H9 (cell line): ENCODE measurements at regions not wholly inside any gene's neighbourhood (a gene's known extent, or its start where the extent isn't known, plus 50 kb on each side); places are given as distances from the start of the nearest gene placed in this dataset.

Experiments
- DNase-seq: peaks from one replicate; pipeline ENCODE4 v3.0.0-alpha.2; 2017
- H2AFZ ChIP-seq: one replicate; pipeline ENCODE4 v1.6.1; 2013; ENCODE audit warnings: mild to moderate bottlenecking, low read length, control low read depth, moderate library complexity
- H2AK5ac ChIP-seq: 2 replicates; pipeline ENCODE4 v1.6.1; 2013; ENCODE audit warnings: low read length, control low read depth, mixed read lengths; ENCODE audit not compliant: insufficient read length
- H2BK120ac ChIP-seq: one replicate; pipeline ENCODE4 v1.6.1; 2013; ENCODE audit warnings: low read depth, mild to moderate bottlenecking, low read length, control low read depth, inconsistent platforms; ENCODE audit not compliant: poor library complexity, severe bottlenecking
- H2BK12ac ChIP-seq: 2 replicates; pipeline ENCODE4 v1.6.1; 2013; ENCODE audit warnings: low read length, control low read depth, mixed read lengths, low read depth; ENCODE audit not compliant: insufficient read length
- H2BK15ac ChIP-seq: 2 replicates; pipeline ENCODE4 v1.6.1; 2013; ENCODE audit warnings: low read depth, low read length, control low read depth
- H2BK20ac ChIP-seq: one replicate; pipeline ENCODE4 v1.6.1; 2013; ENCODE audit warnings: low read depth, mild to moderate bottlenecking, low read length, control low read depth, inconsistent platforms; ENCODE audit not compliant: poor library complexity, severe bottlenecking
- H2BK5ac ChIP-seq: 2 replicates; pipeline ENCODE4 v1.6.1; 2013; ENCODE audit warnings: low read length, control low read depth, mixed read lengths; ENCODE audit not compliant: insufficient read length
- H3K14ac ChIP-seq: 2 replicates; pipeline ENCODE4 v1.6.1; 2013; ENCODE audit warnings: low read length, control low read depth; ENCODE audit not compliant: insufficient read depth
- H3K18ac ChIP-seq: 2 replicates; pipeline ENCODE4 v1.6.1; 2013; ENCODE audit warnings: low read depth, mild to moderate bottlenecking, mixed read lengths, low read length, control low read depth; ENCODE audit not compliant: insufficient read length
- H3K23ac ChIP-seq: 2 replicates; pipeline ENCODE4 v1.6.1; 2013; ENCODE audit warnings: low read length, control low read depth, mixed read lengths, low read depth; ENCODE audit not compliant: insufficient read length
- H3K23me2 ChIP-seq: 2 replicates; pipeline ENCODE4 v1.6.1; 2013; ENCODE audit warnings: low read depth, mild to moderate bottlenecking, mixed read lengths, low read length, control low read depth; ENCODE audit not compliant: insufficient read length, poor library complexity, severe bottlenecking
- H3K27ac ChIP-seq: 2 replicates; pipeline ENCODE4 v1.5.1; 2013; ENCODE audit warnings: low read length, control low read depth, mixed read lengths, low read depth; ENCODE audit not compliant: insufficient read length
- H3K27me3 ChIP-seq: 2 replicates; pipeline ENCODE4 v1.6.1; 2013; ENCODE audit warnings: low read length, control low read depth, inconsistent platforms; ENCODE audit not compliant: insufficient read depth
- H3K4ac ChIP-seq: 2 replicates; pipeline ENCODE4 v1.6.1; 2013; ENCODE audit warnings: low read depth, mild to moderate bottlenecking, control low read depth, inconsistent platforms, low read length, moderate library complexity
- H3K4me1 ChIP-seq: 2 replicates; pipeline ENCODE4 v1.6.1; 2013; ENCODE audit warnings: low read length, control low read depth, inconsistent platforms; ENCODE audit not compliant: insufficient read depth
- H3K4me2 ChIP-seq: 2 replicates; pipeline ENCODE4 v1.6.1; 2013; ENCODE audit warnings: low read length, control low read depth, mixed read lengths; ENCODE audit not compliant: insufficient read length, insufficient read depth
- H3K56ac ChIP-seq: 2 replicates; pipeline ENCODE4 v1.6.1; 2013; ENCODE audit warnings: low read depth, mild to moderate bottlenecking, mixed read lengths, low read length, control low read depth; ENCODE audit not compliant: insufficient read length
- H3K79me1 ChIP-seq: 2 replicates; pipeline ENCODE4 v1.6.1; 2013; ENCODE audit warnings: low read depth, mild to moderate bottlenecking, moderate library complexity, low read length, control low read depth, inconsistent platforms; ENCODE audit not compliant: insufficient read depth, poor library complexity, severe bottlenecking
- H3K79me2 ChIP-seq: 2 replicates; pipeline ENCODE4 v1.6.1; 2013; ENCODE audit warnings: low read length, control low read depth, inconsistent platforms; ENCODE audit not compliant: insufficient read depth
- H3K9ac ChIP-seq: 2 replicates; pipeline ENCODE4 v1.6.1; 2013; ENCODE audit warnings: low read length, control low read depth, mixed read lengths; ENCODE audit not compliant: insufficient read length; ENCODE audit errors: extremely low read depth
- H3K9me3 ChIP-seq: one replicate; pipeline ENCODE4 v1.6.1; 2013; ENCODE audit warnings: low read depth, low read length, inconsistent platforms; ENCODE audit not compliant: control insufficient read depth
- H3T11ph ChIP-seq: one replicate; pipeline ENCODE4 v1.6.1; 2013; ENCODE audit warnings: mild to moderate bottlenecking, low read length, control low read depth, inconsistent platforms
- H4K20me1 ChIP-seq: one replicate; pipeline ENCODE4 v1.6.1; 2013; ENCODE audit not compliant: control insufficient read depth, insufficient read length, insufficient read depth
- H4K5ac ChIP-seq: 2 replicates; pipeline ENCODE4 v1.6.1; 2013; ENCODE audit warnings: low read depth, mild to moderate bottlenecking, mixed read lengths, low read length, control low read depth; ENCODE audit not compliant: insufficient read length
- H4K8ac ChIP-seq: replicated peaks from 2 replicates; pipeline ENCODE4 v1.6.1; 2013; ENCODE audit warnings: low read length, control low read depth, mixed read lengths, low read depth; ENCODE audit not compliant: insufficient read length
- H4K91ac ChIP-seq: 2 replicates; pipeline ENCODE4 v1.6.1; 2013; ENCODE audit warnings: low read depth, mild to moderate bottlenecking, moderate library complexity, mixed read lengths, low read length, control low read depth; ENCODE audit not compliant: insufficient read length
- H3K27ac Mint-ChIP-seq, 3 experiments: 2 replicates in 2 of 3; 3 replicates in 1 of 3; pipeline ENCODE4 v1.8.0; 2020 to 2021; ENCODE audit warnings: mixed read lengths in 3 of 3, mild to moderate bottlenecking in 1 of 3, moderate library complexity in 1 of 3
- H3K27me3 Mint-ChIP-seq: 2 replicates; pipeline ENCODE4 v1.8.0; 2021; ENCODE audit warnings: low read depth, mild to moderate bottlenecking, moderate library complexity, mixed read lengths
- H3K36me3 Mint-ChIP-seq, 3 experiments: 2 replicates in 2 of 3; 3 replicates in 1 of 3; pipeline ENCODE4 v1.8.0; 2020 to 2021; ENCODE audit warnings: low read depth in 3 of 3, mixed read lengths in 3 of 3; ENCODE audit not compliant: insufficient read depth in 1 of 3
- H3K4me1 Mint-ChIP-seq, 2 experiments: 2 replicates each; pipeline ENCODE4 v1.8.0; 2020; ENCODE audit warnings: mixed read lengths in 2 of 2
- H3K4me3 Mint-ChIP-seq, 2 experiments: 2 replicates in 1 of 2; 3 replicates in 1 of 2; pipeline ENCODE4 v1.8.0; 2020 to 2021; ENCODE audit warnings: mild to moderate bottlenecking in 2 of 2, mixed read lengths in 2 of 2, moderate library complexity in 1 of 2
- H3K9me3 Mint-ChIP-seq, 2 experiments: 2 replicates in 1 of 2; 3 replicates in 1 of 2; pipeline ENCODE4 v1.8.0; 2020; ENCODE audit warnings: mild to moderate bottlenecking in 2 of 2, mixed read lengths in 2 of 2, moderate library complexity in 1 of 2
- CTCF ChIP-seq: fragments of 200-600 bp; sonication (generic); conservative IDR thresholded peaks from 3 replicates; pipeline ENCODE4 v1.8.0; 2021; ENCODE audit warnings: antibody characterized with exemption, mild to moderate bottlenecking
- WGBS: extraction: QIAGEN DNeasy Blood & Tissue Kit; methylation state at CpG from one replicate; pipeline ENCODE4 v1.1.7; 2013; ENCODE audit warnings: missing lambda C conversion rate, low lambda C conversion rate, mixed read lengths; ENCODE audit not compliant: insufficient read length; ENCODE audit errors: extremely low coverage; 5-methylcytosine and 5-hydroxymethylcytosine counted together

- Histone ChIP-seq H2BK5ac (no peak overlapping the region), H3K4me2 (no peak overlapping the region), H3K23ac (no peak overlapping the region), H3K4ac (no peak overlapping the region), H2BK15ac (no peak overlapping the region), H3K27me3 (no peaks in the 10 kb centered on the region), H3K4me1 (no peaks in the 10 kb centered on the region), H3K14ac (no peak overlapping the region), H4K20me1 (no peaks in the 10 kb centered on the region), H3K18ac (no peak overlapping the region), H3K9me3 (no peaks in the 10 kb centered on the region), H3K79me2 (no peaks in the 10 kb centered on the region), H4K5ac (no peak overlapping the region), H3T11ph (no peak overlapping the region), H3K9ac (no peak overlapping the region), H3K56ac (no peak overlapping the region), H3K23me2 (no peaks in the 10 kb centered on the region), H3K27ac (no peak overlapping the region), H2BK20ac (no peak overlapping the region), H2BK12ac (no peak overlapping the region), H2BK120ac (no peak overlapping the region), H3K79me1 (no peaks in the 10 kb centered on the region), H2AFZ (no peak overlapping the region), H4K8ac (no peak overlapping the region), H2AK5ac (no peak overlapping the region), H4K91ac (no peak overlapping the region)
- Mint-ChIP-seq H3K27ac (no peak overlapping the region), H3K4me3 (no peak overlapping the region), H3K9me3 (no peaks in the 10 kb centered on the region), H3K36me3 (no peaks in the 10 kb centered on the region), H3K4me1 (no peaks in the 10 kb centered on the region), H3K27me3 (no peaks in the 10 kb centered on the region)
- TF ChIP-seq CTCF: no peak
- whole genome bisulfite sequencing: no CpG with 5 or more reads among the region's 1 CpG
- no peak for DNase-seq
Observed at GRCh38 chr5:8102714-8103113, 233.8 kb downstream of the MTRR start.
